Right hindlimb (tissue), 1 donor: ENCODE measurements at regions not wholly inside any gene's neighbourhood (a gene's known extent, or its start where the extent isn't known, plus 50 kb on each side); places are given as distances from the start of the nearest gene placed in this dataset.
"Not testable (repeated sequence)": the region's sequence is repeated elsewhere in the genome, so short reads cannot be mapped to it uniquely, and the experiment has no call there.

Experiments used
- DNase-seq: peaks from one replicate; pipeline ENCODE4 v3.0.0-alpha.2; 2018

GRCh38 chr12:17348311-17348710, 741.7 kb downstream of the RERGL start:
- DNase-seq: no peak

- DNase-seq: no peak
Observed at GRCh38 chr12:17344649-17345048, 738.7 kb upstream of the LMO3 start.

DNA sequence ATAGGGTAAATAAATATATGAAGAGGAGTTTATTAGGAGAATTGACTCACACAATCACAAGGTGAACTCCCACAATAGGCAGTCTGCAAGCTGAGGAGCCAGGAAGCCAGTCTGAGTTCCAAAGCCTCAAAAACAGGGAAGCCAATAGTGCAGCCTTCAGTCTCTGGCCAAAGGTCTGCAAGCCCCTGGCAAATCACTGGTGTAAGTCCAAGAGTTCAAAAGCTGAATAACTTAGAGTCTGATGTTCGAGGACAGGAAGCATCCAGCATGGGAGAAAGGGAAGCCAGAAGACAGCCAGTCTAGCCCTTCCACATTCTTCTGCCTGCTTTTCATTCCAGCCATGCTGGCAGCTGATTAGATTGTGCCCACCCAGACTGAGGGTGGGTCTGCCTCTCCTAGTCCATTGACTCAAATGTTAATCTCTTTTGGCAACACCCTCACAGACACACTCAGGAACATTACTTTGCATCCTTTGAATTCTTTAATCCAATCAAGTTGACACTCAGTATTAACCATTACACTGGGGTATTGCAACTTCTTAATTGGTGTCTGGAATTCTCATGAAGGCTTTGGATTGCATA, 736.5 kb upstream of the LMO3 start:
- DNase-seq: no peak

DNA sequence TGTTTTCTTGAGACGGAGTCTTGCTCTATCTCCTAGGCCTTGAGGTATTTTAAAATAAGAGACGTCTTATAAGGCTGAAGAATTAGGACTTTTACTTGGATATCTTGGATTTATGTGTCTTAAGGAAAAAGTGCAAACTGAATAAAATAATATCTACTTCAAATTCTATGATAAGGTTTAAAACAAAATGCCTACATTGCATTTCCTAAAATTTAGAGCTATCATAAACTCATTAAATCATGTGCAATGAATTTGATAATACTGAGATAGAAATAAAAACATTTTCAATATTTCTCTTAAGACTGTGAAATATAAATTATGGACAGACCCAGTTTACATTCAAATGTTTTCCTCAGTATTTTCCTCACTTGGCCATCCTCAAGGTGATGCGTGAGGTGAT, 729.5 kb upstream of the LMO3 start:
- no peak for DNase-seq

- DNase-seq: no peak
Observed at GRCh38 chr12:17334784-17335183, 728.8 kb upstream of the LMO3 start.

DNA sequence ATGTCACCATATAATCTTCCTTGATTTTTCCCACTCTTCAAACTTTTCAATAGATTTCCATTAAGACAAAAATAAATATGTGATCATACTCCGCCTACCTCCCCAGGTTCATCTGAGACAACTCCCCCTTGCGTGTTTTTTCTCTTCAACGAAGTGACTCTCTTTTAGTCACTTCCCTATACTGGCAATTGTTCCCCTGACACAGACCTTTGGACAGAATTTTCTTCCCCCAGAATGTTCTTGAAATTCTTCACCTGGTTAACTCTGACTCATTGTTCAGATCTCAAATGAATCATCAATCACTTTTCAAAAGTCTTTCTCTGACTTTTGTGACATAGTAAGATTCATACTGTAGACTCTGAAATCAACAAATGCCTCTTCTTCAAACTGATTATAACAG, 727.3 kb upstream of the LMO3 start:
- DNase-seq: no peak

GRCh38 chr12:17326649-17327048, 720.7 kb upstream of the LMO3 start:
- DNase-seq: no peak

DNA sequence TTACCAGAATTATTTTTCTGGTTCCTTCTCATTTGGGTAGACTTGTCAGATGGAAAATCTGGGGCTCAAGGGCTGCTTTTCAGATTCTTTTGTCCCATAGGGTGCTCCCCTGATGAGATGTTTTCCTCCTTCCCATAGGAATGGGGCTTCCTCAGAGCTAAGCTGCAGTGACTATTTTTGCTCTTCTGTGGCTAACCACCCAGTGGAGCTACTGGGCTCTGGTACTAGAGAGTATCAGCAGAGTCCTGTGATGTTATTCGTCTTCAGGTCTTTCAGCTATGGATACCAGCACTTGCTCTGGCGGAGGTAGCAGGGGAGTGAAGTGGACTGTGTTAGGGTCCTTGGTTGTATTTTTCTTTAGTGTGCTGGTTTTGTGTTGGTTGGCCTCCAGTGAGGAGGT, 716.1 kb upstream of the LMO3 start:
- DNase-seq: no peak

DNA sequence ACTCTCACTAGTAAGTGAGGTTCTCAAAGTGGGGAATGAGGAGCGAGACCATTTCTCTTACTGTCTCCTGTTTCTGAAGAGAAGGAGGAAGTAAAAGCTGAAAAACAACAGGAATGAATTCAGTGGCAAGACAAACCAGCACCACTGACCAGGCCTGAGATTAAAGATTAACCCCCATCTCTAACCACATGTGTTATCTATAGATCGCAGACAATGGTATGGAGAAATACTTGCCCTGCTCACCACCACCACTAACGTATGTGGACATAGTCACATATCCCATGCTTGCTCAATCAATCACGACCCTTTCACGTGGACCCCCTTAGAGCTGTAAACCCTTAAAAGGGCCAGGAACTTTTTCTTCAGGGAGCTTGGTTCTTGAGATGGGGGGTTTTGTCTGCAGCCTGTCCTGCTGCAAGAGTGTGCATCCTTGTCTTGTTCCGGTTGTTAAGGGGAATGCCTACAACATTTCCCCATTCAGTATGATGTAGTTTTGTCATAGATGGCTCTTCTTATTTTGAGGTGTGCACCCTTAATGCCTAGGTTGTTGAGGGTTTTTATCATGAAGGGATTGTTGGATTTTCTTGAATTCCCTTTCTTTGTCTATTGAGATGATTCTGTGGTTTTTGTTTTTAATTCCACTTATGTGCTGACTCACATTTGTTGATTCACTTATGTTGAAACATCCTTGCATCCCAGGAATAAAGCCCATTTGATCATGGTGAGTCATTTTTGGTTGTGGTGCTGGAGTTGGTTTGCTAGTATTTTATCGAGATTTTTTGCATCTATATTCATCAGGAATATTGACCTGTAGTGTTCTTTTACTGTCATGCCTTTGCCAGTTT, 698.8 kb upstream of the LMO3 start:
- no peak for DNase-seq

- no peak for DNase-seq
Observed at GRCh38 chr12:17302001-17302400, 696.0 kb upstream of the LMO3 start.

DNA sequence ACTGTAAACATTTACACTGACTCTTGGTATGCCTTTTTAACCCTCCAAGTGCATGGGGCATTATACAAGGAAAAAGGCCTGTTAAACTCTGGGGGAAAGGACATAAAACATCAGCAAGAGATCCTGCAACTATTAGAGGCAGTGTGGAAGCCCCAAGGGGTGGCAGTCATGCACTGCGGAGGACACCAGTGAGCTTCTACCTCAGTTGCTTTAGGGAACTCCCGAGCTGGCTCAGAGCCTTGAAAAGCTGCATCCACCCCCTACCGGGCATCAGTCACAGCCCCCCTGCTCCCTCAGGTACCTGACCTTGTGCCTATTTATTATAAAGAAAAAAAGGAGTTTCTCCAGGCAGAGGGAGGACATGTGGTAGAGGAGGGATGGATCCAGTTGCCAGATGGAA, 695.6 kb upstream of the LMO3 start:
- DNase-seq: no peak

DNA sequence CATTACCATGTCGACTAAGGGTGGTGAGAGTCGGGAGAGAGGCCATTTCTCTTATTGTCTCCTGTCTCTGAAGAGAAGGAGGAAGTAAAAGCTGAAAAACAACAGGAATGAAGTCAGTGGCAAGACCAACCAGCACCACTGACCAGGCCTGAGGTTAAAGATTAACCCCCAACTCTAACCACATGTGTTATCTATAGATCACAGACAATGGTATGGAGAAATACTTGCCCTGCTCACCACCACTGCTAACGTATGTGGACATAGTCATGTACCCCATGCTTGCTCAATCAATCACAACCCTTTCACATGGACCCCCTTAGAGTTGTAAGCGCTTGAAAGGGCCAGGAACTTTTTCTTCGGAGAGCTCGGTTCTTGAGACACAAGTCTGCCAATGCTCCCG, 690.9 kb upstream of the LMO3 start:
- DNase-seq: no peak

GRCh38 chr12:17286874-17287273, 680.9 kb upstream of the LMO3 start:
- DNase-seq: no peak

DNA sequence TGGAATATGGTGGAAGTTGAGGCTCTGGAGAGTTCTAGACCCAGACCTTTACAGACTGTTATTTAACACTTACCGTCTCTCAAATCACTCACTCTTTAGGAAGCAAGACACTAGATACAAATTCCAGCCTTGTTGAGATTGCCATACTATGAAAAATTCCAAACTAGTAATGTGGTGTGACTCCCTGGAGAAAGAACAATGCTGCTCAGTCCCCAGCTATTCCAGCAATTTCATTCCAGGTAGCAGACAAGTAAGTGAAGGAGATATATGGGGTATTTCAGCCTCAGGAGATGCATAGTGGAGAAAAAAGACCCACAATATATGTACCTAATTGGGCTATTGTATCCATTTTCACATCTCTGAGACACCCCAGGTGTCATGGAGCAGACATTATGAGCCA, 678.9 kb upstream of the LMO3 start:
- no peak for DNase-seq

GRCh38 chr12:17283563-17283962, 677.6 kb upstream of the LMO3 start:
- DNase-seq: no peak

DNA sequence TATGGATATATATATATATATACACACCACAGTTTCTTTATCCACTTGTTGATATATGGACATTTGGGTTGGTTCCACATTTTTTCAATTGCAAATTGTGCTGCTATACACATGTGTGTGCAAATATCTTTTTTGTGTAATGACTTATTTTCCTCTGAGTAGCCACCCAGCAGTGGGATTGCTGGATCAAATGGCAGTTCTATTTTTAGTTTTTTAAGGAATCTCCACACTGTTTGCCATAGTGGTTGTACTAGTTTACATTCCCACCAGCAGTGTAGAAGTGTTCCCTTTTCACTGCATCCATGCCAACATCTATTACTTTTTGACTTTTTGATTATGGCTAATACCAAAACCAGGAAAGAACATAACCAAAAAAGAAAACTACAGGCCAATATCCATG, 676.2 kb upstream of the LMO3 start:
- not testable (repeated sequence) for DNase-seq

GRCh38 chr12:17278946-17279345, 673.0 kb upstream of the LMO3 start:
- DNase-seq: no peak

DNA sequence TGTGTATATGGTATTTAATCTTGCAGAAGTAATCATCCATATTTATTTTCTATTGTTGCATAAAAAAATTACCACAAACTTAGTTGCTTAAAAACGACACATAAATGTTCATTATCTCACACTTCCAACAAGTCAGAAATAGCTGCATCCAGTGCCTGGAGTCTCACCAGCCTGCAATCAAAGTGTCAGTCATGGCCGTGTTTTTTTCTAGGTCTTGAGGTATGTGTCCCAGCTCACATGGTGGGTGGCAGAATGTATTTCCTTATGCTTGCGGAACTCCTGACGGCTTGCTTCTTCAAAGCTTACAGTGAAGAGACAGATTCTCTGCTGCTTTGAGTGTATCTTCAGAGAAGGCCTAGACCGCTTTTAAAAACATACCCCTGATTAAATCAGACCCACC, 670.2 kb upstream of the LMO3 start:
- no peak for DNase-seq

DNA sequence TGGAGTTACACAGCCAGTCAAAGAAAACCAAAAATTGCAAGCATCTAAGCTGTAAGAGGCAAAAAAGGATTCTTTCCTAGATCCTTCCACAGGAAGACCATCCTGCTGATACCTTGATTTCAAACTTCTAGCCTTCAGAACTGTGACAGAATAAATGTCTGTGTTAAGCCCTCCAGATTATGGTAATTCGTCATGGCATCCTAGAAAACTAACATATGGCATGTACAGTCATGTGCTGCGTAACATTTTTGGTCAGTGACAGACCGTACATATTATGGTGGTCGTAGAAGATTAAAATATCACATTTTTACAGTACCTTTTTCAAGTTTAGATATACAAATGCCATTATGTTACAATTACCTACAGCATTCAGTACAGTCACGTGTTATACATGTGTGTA, 660.9 kb upstream of the LMO3 start:
- no peak for DNase-seq

GRCh38 chr12:17264603-17265002, 658.6 kb upstream of the LMO3 start:
- no peak for DNase-seq

DNA sequence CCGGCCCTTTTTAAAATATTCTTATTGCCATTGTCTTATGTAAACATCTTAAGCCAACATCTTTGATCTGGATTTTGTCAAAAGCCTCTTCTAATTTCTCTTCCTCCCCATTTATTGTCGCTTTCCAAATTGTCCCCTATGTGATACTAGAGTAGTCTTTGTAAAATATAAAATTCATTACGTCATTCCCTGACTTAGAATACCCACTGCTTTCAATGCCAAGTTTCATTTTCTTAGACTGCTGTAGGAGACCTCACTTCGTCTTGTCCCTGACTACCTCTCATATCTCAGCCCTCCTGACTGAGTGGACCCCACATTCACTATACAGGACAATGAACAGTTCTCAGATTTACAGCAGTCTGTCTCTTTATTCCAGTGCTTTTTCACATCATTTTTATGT, 633.9 kb upstream of the LMO3 start:
- DNase-seq: no peak

GRCh38 chr12:17235996-17236395, 630.0 kb upstream of the LMO3 start:
- no peak for DNase-seq

DNA sequence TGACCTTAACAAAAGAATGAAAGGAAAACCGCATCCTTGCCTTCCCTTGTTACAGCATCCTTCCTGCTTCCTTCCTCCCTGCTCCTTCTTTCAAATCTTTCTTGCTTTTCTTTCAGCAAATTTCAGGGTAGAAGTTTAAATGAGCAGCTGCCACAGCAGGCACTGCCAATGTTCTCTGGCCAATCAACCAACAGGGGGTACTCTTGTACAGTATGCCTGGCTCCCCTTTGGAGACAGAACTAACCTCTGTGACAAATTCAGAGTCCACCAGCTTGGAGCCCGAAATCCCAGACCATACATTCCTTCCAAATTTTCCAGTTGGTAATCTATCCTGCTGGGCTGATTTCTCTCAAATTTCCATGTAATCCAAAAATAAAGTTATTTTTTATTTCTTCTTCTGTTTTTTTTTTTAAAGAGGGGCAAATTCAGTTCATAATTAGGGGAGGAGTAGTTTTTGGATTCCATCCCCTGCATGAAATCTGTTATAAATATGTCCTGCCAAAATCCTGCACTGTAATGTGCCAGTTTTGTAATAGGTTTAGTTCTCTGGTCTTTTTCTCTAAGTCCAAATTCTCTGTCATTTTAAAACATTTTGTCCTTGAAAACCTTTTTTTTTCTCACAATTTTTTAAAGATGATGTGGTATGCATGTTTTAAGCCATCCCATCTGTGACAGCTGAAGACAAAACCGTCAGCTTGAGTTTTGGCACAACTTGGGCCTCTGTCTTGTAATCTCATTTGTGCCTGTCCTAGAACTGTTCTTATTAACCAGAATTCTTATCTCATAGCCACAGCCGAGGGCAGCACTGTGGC, 610.0 kb upstream of the LMO3 start:
- DNase-seq: peak; percentile 39

DNA sequence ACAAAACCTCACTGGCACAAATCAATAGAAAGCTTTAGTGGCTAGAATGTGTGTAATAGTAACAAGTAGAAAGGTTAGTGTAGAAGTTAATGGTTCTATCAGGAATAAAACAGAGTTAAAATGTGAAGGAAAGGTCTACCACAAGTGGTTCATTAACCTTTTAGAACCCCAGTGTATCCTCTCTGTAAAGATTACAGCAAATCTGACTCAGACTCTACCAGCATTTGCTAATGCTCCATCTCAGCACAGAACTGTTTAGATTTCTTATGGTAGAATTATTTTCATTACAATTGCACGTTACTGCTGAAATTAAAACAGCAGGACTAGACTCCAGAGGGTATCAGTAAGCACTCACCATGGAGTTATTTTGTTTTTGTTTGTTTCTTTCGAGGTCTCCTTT, 609.0 kb upstream of the LMO3 start:
- no peak for DNase-seq
